Mesenchymal stem cell (in vitro differentiated cells and primary cell): ENCODE measurements at regions not wholly inside any gene's neighbourhood (a gene's known extent, or its start where the extent isn't known, plus 50 kb on each side); places are given as distances from the start of the nearest gene placed in this dataset.
A peak's percentile ranks its signal among the peaks of the same experiment; 100 is the strongest.

Experiments used
- DNase-seq: peaks from one replicate; pipeline ENCODE4 v3.0.0-alpha.2; 2013
- H2AFZ ChIP-seq: one replicate; pipeline ENCODE4 v1.6.1; 2013; ENCODE audit warnings: low read depth, mild to moderate bottlenecking, control low read depth, inconsistent platforms, low read length, moderate library complexity
- H2AK5ac ChIP-seq: 2 replicates; pipeline ENCODE4 v1.6.1; 2013; ENCODE audit warnings: low read length, moderate library complexity, mild to moderate bottlenecking, inconsistent platforms; ENCODE audit not compliant: severe bottlenecking
- H2BK120ac ChIP-seq: one replicate; pipeline ENCODE4 v1.6.1; 2013; ENCODE audit warnings: low read depth, mild to moderate bottlenecking, inconsistent platforms, low read length, moderate library complexity
- H2BK12ac ChIP-seq, 2 experiments: one replicate each; pipeline ENCODE4 v1.6.1; 2013; ENCODE audit warnings: inconsistent platforms in 2 of 2, low read length in 2 of 2, mild to moderate bottlenecking in 2 of 2, moderate library complexity in 2 of 2, control low read depth in 1 of 2
- H2BK15ac ChIP-seq: one replicate; pipeline ENCODE4 v1.6.1; 2013; ENCODE audit warnings: mild to moderate bottlenecking, low read depth, inconsistent platforms; ENCODE audit not compliant: poor library complexity, severe bottlenecking
- H2BK5ac ChIP-seq: 2 replicates; pipeline ENCODE4 v1.6.1; 2013; ENCODE audit warnings: low read depth, mild to moderate bottlenecking, low read length, control low read depth, inconsistent platforms; ENCODE audit not compliant: poor library complexity, severe bottlenecking
- H3K14ac ChIP-seq, 2 experiments: one replicate each; pipeline ENCODE4 v1.6.1; 2013; ENCODE audit warnings: inconsistent platforms in 2 of 2, low read length in 2 of 2, control low read depth in 1 of 2, mild to moderate bottlenecking in 1 of 2, moderate library complexity in 1 of 2
- H3K18ac ChIP-seq, 2 experiments: one replicate each; pipeline ENCODE4 v1.6.1; 2013; ENCODE audit warnings: inconsistent platforms in 2 of 2, low read length in 2 of 2, control low read depth in 1 of 2, low read depth in 1 of 2, mild to moderate bottlenecking in 1 of 2
- H3K23ac ChIP-seq, 2 experiments: one replicate each; pipeline ENCODE4 v1.6.1; 2013; ENCODE audit warnings: inconsistent platforms in 2 of 2, low read length in 2 of 2, mild to moderate bottlenecking in 2 of 2, moderate library complexity in 2 of 2, control low read depth in 1 of 2
- H3K27ac ChIP-seq: 2 replicates; pipeline ENCODE4 v1.5.1; 2013; ENCODE audit warnings: mild to moderate bottlenecking, moderate library complexity, low read length, control low read depth, inconsistent platforms; ENCODE audit not compliant: poor library complexity, severe bottlenecking
- H3K27me3 ChIP-seq, 2 experiments: 2 replicates each; pipeline versions ENCODE4 v1.6.1 to v1.7.0; 2013; ENCODE audit warnings: low read length in 2 of 2, mild to moderate bottlenecking in 2 of 2, moderate library complexity in 2 of 2, control low read depth in 1 of 2, inconsistent platforms in 1 of 2; ENCODE audit not compliant: control insufficient read depth in 1 of 2, insufficient read depth in 1 of 2
- H3K36me3 ChIP-seq, 2 experiments: 2 replicates each; pipeline versions ENCODE4 v1.6.1 to v1.7.0; 2013; ENCODE audit warnings: low read length in 2 of 2, control low read depth in 1 of 2, inconsistent platforms in 1 of 2, low read depth in 1 of 2, mild to moderate bottlenecking in 1 of 2; ENCODE audit not compliant: insufficient read depth in 2 of 2, control insufficient read depth in 1 of 2
- H3K4ac ChIP-seq, 2 experiments: one replicate each; pipeline ENCODE4 v1.6.1; 2013; ENCODE audit warnings: inconsistent platforms in 2 of 2, low read length in 2 of 2, mild to moderate bottlenecking in 2 of 2, moderate library complexity in 2 of 2, control low read depth in 1 of 2, low read depth in 1 of 2
- H3K4me1 ChIP-seq: 2 replicates; pipeline ENCODE4 v1.6.1; 2013; ENCODE audit warnings: low read depth, low read length, control low read depth; ENCODE audit not compliant: control insufficient read depth, insufficient read depth
- H3K4me2 ChIP-seq: 2 replicates; pipeline ENCODE4 v1.6.1; 2013; ENCODE audit warnings: low read length, mild to moderate bottlenecking, inconsistent platforms; ENCODE audit not compliant: poor library complexity, severe bottlenecking
- H3K4me3 ChIP-seq, 2 experiments: 2 replicates each; pipeline versions ENCODE4 v1.5.1 to v1.7.0; 2013; ENCODE audit warnings: low read length in 2 of 2, mild to moderate bottlenecking in 2 of 2, control low read depth in 1 of 2, low read depth in 1 of 2; ENCODE audit not compliant: insufficient read depth in 1 of 2
- H3K79me1 ChIP-seq: replicated peaks from 2 replicates; pipeline ENCODE4 v1.6.1; 2013; ENCODE audit warnings: mild to moderate bottlenecking, control low read depth, low read length, inconsistent platforms; ENCODE audit not compliant: poor library complexity, severe bottlenecking
- H3K9ac ChIP-seq: 2 replicates; pipeline ENCODE4 v1.7.0; 2013; ENCODE audit warnings: mild to moderate bottlenecking, low read length, moderate library complexity
- H3K9me3 ChIP-seq: 2 replicates; pipeline ENCODE4 v1.7.0; 2013; ENCODE audit warnings: mild to moderate bottlenecking, low read length; ENCODE audit not compliant: control insufficient read depth
- H4K8ac ChIP-seq: one replicate; pipeline ENCODE4 v1.6.1; 2013; ENCODE audit warnings: inconsistent platforms, mild to moderate bottlenecking, low read length, moderate library complexity
- H4K91ac ChIP-seq: one replicate; pipeline ENCODE4 v1.6.1; 2013; ENCODE audit warnings: mild to moderate bottlenecking, low read length, inconsistent platforms
- WGBS: methylation state at CpG from one replicate; pipeline ENCODE4 v1.1.7; 2013; ENCODE audit warnings: mixed read lengths; 5-methylcytosine and 5-hydroxymethylcytosine counted together

DNA sequence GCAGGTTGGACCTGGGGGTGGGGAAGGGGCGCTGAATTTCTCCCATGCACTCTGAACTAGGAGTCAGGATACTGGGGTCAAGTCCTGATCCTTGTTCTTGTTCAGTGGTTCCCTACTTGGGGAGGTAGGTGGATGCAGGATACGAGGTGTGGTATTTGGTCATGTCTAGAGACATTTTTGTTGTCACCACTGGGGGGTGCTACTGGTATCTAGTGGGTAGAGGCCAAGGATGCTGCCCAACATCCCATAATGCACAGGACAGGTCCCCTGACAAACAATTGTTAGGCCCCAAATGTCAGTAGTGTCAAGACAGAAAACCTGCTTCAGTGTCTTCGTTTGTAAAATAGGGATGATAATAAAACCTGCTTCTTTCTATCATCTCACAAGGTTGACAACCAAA lies 259.0 kb upstream of the FOXD3 start:
- Histone ChIP-seq H3K4ac (no peak overlapping the region), H3K27me3 (no peaks in the 10 kb centered on the region), H2AK5ac (no peak overlapping the region), H2BK5ac (no peak overlapping the region), H3K14ac (no peak overlapping the region), H3K18ac (no peak overlapping the region), H3K9me3 (no peaks in the 10 kb centered on the region), H4K8ac (no peak overlapping the region), H2BK15ac (no peak overlapping the region), H3K27ac (no peak overlapping the region), H3K23ac (no peak overlapping the region), H3K4me2 (no peak overlapping the region), H3K4me1 (no peaks in the 10 kb centered on the region), H2BK12ac (no peak overlapping the region), H3K79me1 (no peaks in the 10 kb centered on the region), H3K36me3 (no peaks in the 10 kb centered on the region), H3K4me3 (no peak overlapping the region), H3K9ac (no peak overlapping the region), H2AFZ (no peak overlapping the region), H2BK120ac (no peak overlapping the region), H4K91ac (no peak overlapping the region)
- 46% methylated on average over 2 of the region's 3 CpGs for WGBS
- no peak for DNase-seq

DNA sequence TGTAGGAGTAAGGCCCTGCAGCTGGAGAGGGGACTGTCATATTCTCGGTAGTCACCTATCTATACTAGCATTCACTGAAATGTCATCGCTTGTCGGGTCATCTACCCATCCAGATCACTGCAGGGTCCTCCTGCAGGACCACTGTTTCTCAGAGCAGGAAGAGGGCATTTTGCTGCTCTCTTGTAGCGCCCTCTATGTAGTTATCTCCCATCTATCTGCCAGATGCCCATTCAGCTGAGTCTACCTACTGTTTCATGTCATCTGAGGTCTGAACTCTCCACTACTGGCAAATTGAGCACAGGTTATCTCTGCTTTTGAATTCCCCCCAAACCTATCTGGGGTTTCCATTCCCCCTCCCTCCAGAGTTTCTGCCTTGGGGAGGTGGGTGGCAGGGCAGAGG lies 258.2 kb upstream of the FOXD3 start:
- no peaks in the 10 kb centered on the region for H3K36me3 ChIP-seq
- H3K4me3 ChIP-seq: no peak overlapping the region
- no peak overlapping the region for H2BK15ac ChIP-seq
- H2BK120ac ChIP-seq: no peak overlapping the region
- H3K14ac ChIP-seq: no peak overlapping the region
- H3K4me1 ChIP-seq: no peaks in the 10 kb centered on the region
- H2AFZ ChIP-seq: no peak overlapping the region
- H3K4me2 ChIP-seq: no peak overlapping the region
- no peak overlapping the region for H2BK5ac ChIP-seq
- H3K27me3 ChIP-seq: no peaks in the 10 kb centered on the region
- DNase-seq: no peak
- H4K8ac ChIP-seq: no peak overlapping the region
- no peak overlapping the region for H2BK12ac ChIP-seq
- H3K9me3 ChIP-seq: no peaks in the 10 kb centered on the region
- no peak overlapping the region for H3K4ac ChIP-seq
- H3K79me1 ChIP-seq: no peaks in the 10 kb centered on the region
- H3K9ac ChIP-seq: no peak overlapping the region
- H3K18ac ChIP-seq: no peak overlapping the region
- no peak overlapping the region for H3K23ac ChIP-seq
- no peak overlapping the region for H4K91ac ChIP-seq
- 82% methylated on average over 4 of the region's 4 CpGs for WGBS
- H3K27ac ChIP-seq: no peak overlapping the region
- H2AK5ac ChIP-seq: no peak overlapping the region

DNA sequence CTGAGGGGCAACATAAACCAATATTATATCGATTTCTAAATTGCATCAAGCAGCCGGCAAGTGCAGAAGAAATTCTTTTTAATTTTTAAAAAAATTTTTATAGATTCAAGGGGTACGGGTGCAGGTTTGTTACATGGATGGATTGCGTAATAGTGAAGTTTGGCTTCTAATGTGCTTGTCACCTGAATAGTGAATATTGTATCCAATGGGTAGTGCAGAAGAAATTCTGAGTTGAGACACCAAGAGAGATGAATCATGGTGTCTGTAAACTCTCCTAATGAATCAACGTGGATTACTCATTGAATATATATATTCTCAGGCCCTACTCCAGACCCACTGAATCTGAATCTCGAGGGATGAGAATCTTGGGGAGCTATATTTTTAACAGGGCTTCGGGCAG lies 253.7 kb upstream of the FOXD3 start:
- DNase-seq: no peak
- H2AK5ac ChIP-seq: no peak overlapping the region
- H3K4me1 ChIP-seq: no peaks in the 10 kb centered on the region
- H3K4me3 ChIP-seq: no peak overlapping the region
- H3K4me2 ChIP-seq: no peak overlapping the region
- H3K14ac ChIP-seq: no peak overlapping the region
- H2BK12ac ChIP-seq: no peak overlapping the region
- no peak overlapping the region for H4K91ac ChIP-seq
- H2BK15ac ChIP-seq: no peak overlapping the region
- H3K4ac ChIP-seq: no peak overlapping the region
- no peak overlapping the region for H2BK120ac ChIP-seq
- no peak overlapping the region for H2AFZ ChIP-seq
- no peak overlapping the region for H2BK5ac ChIP-seq
- H3K79me1 ChIP-seq: no peaks in the 10 kb centered on the region
- no peaks in the 10 kb centered on the region for H3K36me3 ChIP-seq
- peaks cover 0 to 21% of the 10 kb centered on the region in 2 experiments for H3K27me3 ChIP-seq
- no peak overlapping the region for H3K18ac ChIP-seq
- H4K8ac ChIP-seq: no peak overlapping the region
- no peaks in the 10 kb centered on the region for H3K9me3 ChIP-seq
- 80% methylated on average over 5 of the region's 7 CpGs for WGBS
- no peak overlapping the region for H3K27ac ChIP-seq
- no peak overlapping the region for H3K23ac ChIP-seq
- no peak overlapping the region for H3K9ac ChIP-seq

DNA sequence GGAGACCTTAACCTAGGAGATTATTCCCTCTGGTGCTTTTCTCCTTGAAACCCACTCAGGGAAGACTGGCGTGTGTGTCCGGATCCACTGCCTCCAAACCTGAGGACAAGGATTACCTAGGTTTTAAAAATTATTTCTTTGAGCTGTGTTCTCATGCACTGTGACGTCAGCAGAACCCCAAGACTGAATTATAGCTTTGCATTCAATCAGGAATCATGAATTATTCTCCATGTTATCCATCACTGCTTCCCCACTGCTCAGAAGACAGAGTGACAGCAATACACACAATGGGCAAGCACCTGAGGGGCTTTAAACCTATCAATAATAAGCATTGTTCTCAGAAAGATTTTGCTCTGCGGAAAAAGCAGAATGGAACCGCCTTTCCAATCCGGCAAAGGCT lies 253.2 kb upstream of the FOXD3 start:
- Histone ChIP-seq H2AK5ac (peak overlapping the region; percentile 48), H3K9ac (no peak overlapping the region), H2BK5ac (peak overlapping the region; percentile 44), H2BK12ac (no peak overlapping the region), H3K9me3 (no peaks in the 10 kb centered on the region), H4K91ac (no peak overlapping the region), H2AFZ (no peak overlapping the region), H3K36me3 (no peaks in the 10 kb centered on the region), H3K23ac (no peak overlapping the region), H3K4me2 (no peak overlapping the region), H4K8ac (no peak overlapping the region), H3K14ac (no peak overlapping the region), H3K4me1 (peaks cover 3% of the 10 kb centered on the region), H2BK120ac (no peak overlapping the region), H2BK15ac (no peak overlapping the region), H3K4me3 (no peak overlapping the region), H3K79me1 (no peaks in the 10 kb centered on the region), H3K4ac (no peak overlapping the region), H3K27me3 (peaks cover 0 to 27% of the 10 kb centered on the region in 2 experiments), H3K18ac (no peak overlapping the region), H3K27ac (no peak overlapping the region)
- no peak for DNase-seq
- 87% methylated on average over 6 of the region's 6 CpGs for WGBS
